Body of pancreas (tissue), 4 donors: ENCODE measurements at regions not wholly inside any gene's neighbourhood (a gene's known extent, or its start where the extent isn't known, plus 50 kb on each side); places are given as distances from the start of the nearest gene placed in this dataset.

Experiments used
- CTCF ChIP-seq, 7 experiments: fragments of 450-650 bp in 4 of 7; fragments of 200-600 bp in 3 of 7; sonication (generic) in 3 of 7; IDR thresholded peaks; one replicate each; pipeline ENCODE4 v1.5.1; 2016 to 2019; ENCODE audit warnings: antibody characterized with exemption in 7 of 7
- POLR2A ChIP-seq, 3 donors: fragments of 450-650 bp; IDR thresholded peaks; one replicate each; pipeline ENCODE4 v1.6.1; 2016; ENCODE audit warnings: antibody characterized with exemption in 3 of 3, mild to moderate bottlenecking in 2 of 3

- TF ChIP-seq CTCF (IDR thresholded peaks at IDR 0.05) (no peak), POLR2A (IDR thresholded peaks at IDR 0.05) (no peak)
Measured at GRCh38 chr15:70483513-70483912, 279.8 kb downstream of the UACA start.
